ENCODE measurements at regions not wholly inside any gene's neighbourhood (a gene's known extent, or its start where the extent isn't known, plus 50 kb on each side); places are given as distances from the start of the nearest gene placed in this dataset.

GRCh38 chr11:116244439-116244838 lies 528.3 kb downstream of the BUD13 start:
- TF ChIP-seq CTCF (IDR thresholded peaks at IDR 0.05; ENCODE audit: low read length), result no peak
- no peaks in the 10 kb centered on the region for H3K9me2 ChIP-seq (ENCODE audit: low read depth, low read length)
- H3K79me2 ChIP-seq (ENCODE audit: insufficient read depth, low read length), result no peaks in the 10 kb centered on the region
- no peak overlapping the region for H3K9ac ChIP-seq (ENCODE audit: low read length)
- no peak overlapping the region for H3K4me3 ChIP-seq (ENCODE audit: low read depth, low read length, poor library complexity, severe bottlenecking)
- H3K27me3 ChIP-seq (ENCODE audit: insufficient read depth, low read length), result no peaks in the 10 kb centered on the region
- H3F3A ChIP-seq (ENCODE audit: insufficient read depth, low read length), result no peaks in the 10 kb centered on the region
- H2AFZ ChIP-seq (ENCODE audit: low read length), result no peak overlapping the region
- H3K4me2 ChIP-seq (ENCODE audit: low read length), result no peak overlapping the region
- H3K36me3 ChIP-seq (ENCODE audit: insufficient read depth, low read length), result no peaks in the 10 kb centered on the region
- H3K27ac ChIP-seq (ENCODE audit: low read depth, low read length, poor library complexity, severe bottlenecking), result no peak overlapping the region
- H3K4me1 ChIP-seq (ENCODE audit: insufficient read depth, low read length, severe bottlenecking), result no peaks in the 10 kb centered on the region
- no peaks in the 10 kb centered on the region for H4K20me1 ChIP-seq (ENCODE audit: insufficient read depth, low read length)
- H3K9me3 ChIP-seq (ENCODE audit: low read length), result no peaks in the 10 kb centered on the region

GRCh38 chr11:116243991-116244390 lies 528.8 kb downstream of the BUD13 start:
- Histone ChIP-seq H3K4me3 (ENCODE audit: low read depth, low read length, poor library complexity, severe bottlenecking) (no peak overlapping the region), H3F3A (ENCODE audit: insufficient read depth, low read length) (no peaks in the 10 kb centered on the region), H4K20me1 (ENCODE audit: insufficient read depth, low read length) (no peaks in the 10 kb centered on the region), H3K9me2 (ENCODE audit: low read depth, low read length) (no peaks in the 10 kb centered on the region), H3K9me3 (ENCODE audit: low read length) (no peaks in the 10 kb centered on the region), H3K79me2 (ENCODE audit: insufficient read depth, low read length) (no peaks in the 10 kb centered on the region), H3K9ac (ENCODE audit: low read length) (no peak overlapping the region), H3K4me2 (ENCODE audit: low read length) (no peak overlapping the region), H3K36me3 (ENCODE audit: insufficient read depth, low read length) (no peaks in the 10 kb centered on the region), H3K27me3 (ENCODE audit: insufficient read depth, low read length) (no peaks in the 10 kb centered on the region), H3K27ac (ENCODE audit: low read depth, low read length, poor library complexity, severe bottlenecking) (no peak overlapping the region), H2AFZ (ENCODE audit: low read length) (no peak overlapping the region), H3K4me1 (ENCODE audit: insufficient read depth, low read length, severe bottlenecking) (no peaks in the 10 kb centered on the region)
- TF ChIP-seq EZH2 (IDR thresholded peaks at IDR 0.05; ENCODE audit: borderline replicate concordance, low read length) (no peak), CTCF (IDR thresholded peaks at IDR 0.05; ENCODE audit: low read length) (no peak)

- Histone ChIP-seq H3K79me2 (ENCODE audit: insufficient read depth, low read length) (no peaks in the 10 kb centered on the region), H3K27me3 (ENCODE audit: insufficient read depth, low read length) (no peaks in the 10 kb centered on the region), H3K9me3 (ENCODE audit: low read length) (no peaks in the 10 kb centered on the region), H3K27ac (ENCODE audit: low read depth, low read length, poor library complexity, severe bottlenecking) (no peak overlapping the region), H3K9ac (ENCODE audit: low read length) (no peak overlapping the region), H3K4me3 (ENCODE audit: low read depth, low read length, poor library complexity, severe bottlenecking) (no peak overlapping the region), H2AFZ (ENCODE audit: low read length) (no peak overlapping the region), H4K20me1 (ENCODE audit: insufficient read depth, low read length) (no peaks in the 10 kb centered on the region), H3K4me2 (ENCODE audit: low read length) (no peak overlapping the region), H3K9me2 (ENCODE audit: low read depth, low read length) (no peaks in the 10 kb centered on the region), H3F3A (ENCODE audit: insufficient read depth, low read length) (no peaks in the 10 kb centered on the region), H3K36me3 (ENCODE audit: insufficient read depth, low read length) (no peaks in the 10 kb centered on the region), H3K4me1 (ENCODE audit: insufficient read depth, low read length, severe bottlenecking) (no peaks in the 10 kb centered on the region)
- TF ChIP-seq CTCF (IDR thresholded peaks at IDR 0.05; ENCODE audit: low read length) (no peak), EZH2 (IDR thresholded peaks at IDR 0.05; ENCODE audit: borderline replicate concordance, low read length) (no peak)
These were observed 530.8 kb downstream of the BUD13 start for GRCh38 chr11:116242006-116242405.

All from OCI-LY1 (cell line).